ENCODE measurements at regions not wholly inside any gene's neighbourhood (a gene's known extent, or its start where the extent isn't known, plus 50 kb on each side); places are given as distances from the start of the nearest gene placed in this dataset.

- DNase-seq (ENCODE audit: low read depth in 1 of 2, low spot score in 1 of 2) = no peak
These were observed 311.0 kb downstream of the NSG2 start for GRCh38 chr5:174356536-174356935.

- DNase-seq (ENCODE audit: low read depth in 1 of 2, low spot score in 1 of 2) = no peak
These were observed 312.8 kb downstream of the NSG2 start for GRCh38 chr5:174358276-174358675.

GRCh38 chr5:174359071-174359470 is 313.6 kb downstream of the NSG2 start:
- DNase-seq (ENCODE audit: low read depth in 1 of 2, low spot score in 1 of 2) = no peak

- DNase-seq (ENCODE audit: low read depth in 1 of 2, low spot score in 1 of 2) = no peak
These were observed 317.0 kb downstream of the NSG2 start for GRCh38 chr5:174362514-174362913.

GRCh38 chr5:174363934-174364333 is 318.4 kb downstream of the NSG2 start:
- no peak for DNase-seq (ENCODE audit: low read depth in 1 of 2, low spot score in 1 of 2)

GRCh38 chr5:174364676-174365075 is 319.2 kb downstream of the NSG2 start:
- no peak for DNase-seq (ENCODE audit: low read depth in 1 of 2, low spot score in 1 of 2)

GRCh38 chr5:174371600-174372094 is 326.1 kb downstream of the NSG2 start:
- no peak for DNase-seq (ENCODE audit: low read depth in 1 of 2, low spot score in 1 of 2)

- no peak for DNase-seq (ENCODE audit: low read depth in 1 of 2, low spot score in 1 of 2)
These were observed 328.7 kb downstream of the NSG2 start for GRCh38 chr5:174374206-174374605.

GRCh38 chr5:174376056-174376455 is 330.6 kb downstream of the NSG2 start:
- DNase-seq (ENCODE audit: low read depth in 1 of 2, low spot score in 1 of 2) = no peak

GRCh38 chr5:174376726-174377373 is 331.3 kb downstream of the NSG2 start:
- DNase-seq (ENCODE audit: low read depth in 1 of 2, low spot score in 1 of 2) = no peak

- DNase-seq (ENCODE audit: low read depth in 1 of 2, low spot score in 1 of 2) = no peak
These were observed 332.8 kb downstream of the NSG2 start for GRCh38 chr5:174378121-174378874.

GRCh38 chr5:174380311-174380710 is 334.8 kb downstream of the NSG2 start:
- no peak for DNase-seq (ENCODE audit: low read depth in 1 of 2, low spot score in 1 of 2)

GRCh38 chr5:174381241-174381640 is 335.7 kb downstream of the NSG2 start:
- DNase-seq (ENCODE audit: low read depth in 1 of 2, low spot score in 1 of 2) = no peak

- DNase-seq (ENCODE audit: low read depth in 1 of 2, low spot score in 1 of 2) = no peak
These were observed 338.0 kb downstream of the NSG2 start for GRCh38 chr5:174383210-174384167.

GRCh38 chr5:174384509-174384947 is 339.0 kb downstream of the NSG2 start:
- DNase-seq (ENCODE audit: low read depth in 1 of 2, low spot score in 1 of 2) = no peak

- DNase-seq (ENCODE audit: low read depth in 1 of 2, low spot score in 1 of 2) = no peak
These were observed 338.1 kb upstream of the MSX2 start for GRCh38 chr5:174386306-174386705.

GRCh38 chr5:174386846-174387245 is 337.5 kb upstream of the MSX2 start:
- no peak for DNase-seq (ENCODE audit: low read depth in 1 of 2, low spot score in 1 of 2)

- DNase-seq (ENCODE audit: low read depth in 1 of 2, low spot score in 1 of 2) = no peak
These were observed 336.9 kb upstream of the MSX2 start for GRCh38 chr5:174387448-174387847.

- no peak for DNase-seq (ENCODE audit: low read depth in 1 of 2, low spot score in 1 of 2)
These were observed 331.5 kb upstream of the MSX2 start for GRCh38 chr5:174392892-174393291.

GRCh38 chr5:174396541-174396940 is 327.8 kb upstream of the MSX2 start:
- no peak for DNase-seq (ENCODE audit: low read depth in 1 of 2, low spot score in 1 of 2)

GRCh38 chr5:174397206-174397605 is 327.2 kb upstream of the MSX2 start:
- DNase-seq (ENCODE audit: low read depth in 1 of 2, low spot score in 1 of 2) = no peak

All from activated T-helper 1 cell treated with anti-CD3 and anti-CD28 coated beads, Interleukin-2, amount 50 U/mL, for 16 hours (primary cell).